ENCODE measurements at regions not wholly inside any gene's neighbourhood (a gene's known extent, or its start where the extent isn't known, plus 50 kb on each side); places are given as distances from the start of the nearest gene placed in this dataset.

DNA sequence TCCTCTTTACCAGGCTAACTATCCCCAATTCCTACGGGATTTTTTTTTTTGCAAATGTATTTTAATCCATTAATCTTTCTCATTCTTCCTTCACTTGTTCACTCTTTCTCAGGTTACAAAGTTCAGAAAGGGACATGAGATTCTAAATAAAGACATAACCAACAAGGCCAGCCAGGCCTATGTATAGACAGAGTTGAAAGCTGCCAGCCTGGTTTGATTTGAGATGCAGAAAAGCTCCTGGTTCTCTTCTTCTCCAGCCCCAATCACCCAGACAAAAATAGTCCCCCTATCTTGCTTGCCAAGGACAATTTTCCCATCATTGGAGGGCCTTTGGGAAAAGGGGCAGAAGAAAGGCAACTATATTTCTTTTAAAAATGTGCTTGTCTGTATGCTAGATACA is 398.8 kb downstream of the NFIB start:
- TF ChIP-seq POLR2AphosphoS5 (IDR thresholded peaks at IDR 0.05; ENCODE audit: low read depth, low read length) = no peak
- TF ChIP-seq POLR2A (IDR thresholded peaks at IDR 0.05; ENCODE audit: low read depth, low read length) = no peak
- TF ChIP-seq TAF1 (IDR thresholded peaks at IDR 0.05; ENCODE audit: borderline replicate concordance, low read depth, low read length) = no peak

Data from GM12892 (cell line).